CD4-positive, alpha-beta T cell treated with Interleukin-15 for 1 hour (primary cell): ENCODE measurements at regions not wholly inside any gene's neighbourhood (a gene's known extent, or its start where the extent isn't known, plus 50 kb on each side); places are given as distances from the start of the nearest gene placed in this dataset.
"Not testable (repeated sequence)": the region's sequence is repeated elsewhere in the genome, so short reads cannot be mapped to it uniquely, and the experiment has no call there.

ENCODE experiments used
- DNase-seq: peaks from one replicate; pipeline ENCODE4 v3.0.0-alpha.2; 2020

GRCh38 chr5:50501491-50502228 lies 60.6 kb upstream of the EMB start:
- no peak for DNase-seq

- not testable (repeated sequence) for DNase-seq
Observed at GRCh38 chr5:50513028-50513457, 72.0 kb upstream of the EMB start.

DNA sequence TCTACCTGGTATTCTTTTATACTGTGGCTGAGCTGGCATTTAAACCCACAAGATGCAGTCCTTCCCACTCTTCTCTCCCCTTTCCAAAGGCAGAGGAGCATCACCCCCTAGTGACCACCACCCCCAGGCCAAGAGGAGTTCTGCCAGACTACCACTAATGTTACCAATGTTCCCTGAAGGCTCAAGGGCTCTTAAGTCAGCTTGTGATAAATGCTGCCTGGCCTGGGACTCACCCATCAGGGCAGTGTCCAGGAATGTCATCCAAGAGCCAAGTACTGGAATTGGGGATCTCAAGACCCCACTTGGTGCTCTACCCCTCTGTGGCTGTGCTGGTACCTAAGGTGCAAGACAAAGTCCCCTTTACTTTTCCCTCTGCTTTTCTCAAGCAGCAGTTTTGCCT lies 80.0 kb upstream of the EMB start:
- DNase-seq = not testable (repeated sequence)

- DNase-seq = not testable (repeated sequence)
Observed at GRCh38 chr5:50527514-50528060, 86.5 kb upstream of the EMB start.

DNA sequence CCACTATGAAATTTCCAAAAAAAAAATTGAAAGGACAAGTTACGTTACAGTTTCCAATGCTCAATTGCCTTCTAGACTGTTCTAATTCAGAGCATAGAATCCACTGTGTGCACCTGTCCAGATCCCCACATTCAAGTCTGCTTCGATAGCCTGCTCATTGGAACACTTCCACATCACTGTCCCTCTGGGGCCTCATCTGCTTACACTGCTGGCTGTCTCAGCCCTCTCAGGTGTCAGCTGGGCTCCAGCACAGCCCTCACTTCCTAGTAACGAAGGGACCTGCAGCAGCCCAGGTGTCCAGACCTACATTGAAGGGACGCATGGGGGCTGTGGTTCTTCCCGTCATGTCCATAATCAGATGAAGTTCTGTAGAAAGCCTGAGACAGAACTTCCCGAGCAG lies 94.3 kb upstream of the EMB start:
- no peak for DNase-seq

GRCh38 chr5:50537534-50537933 lies 96.4 kb upstream of the EMB start:
- DNase-seq = not testable (repeated sequence)

DNA sequence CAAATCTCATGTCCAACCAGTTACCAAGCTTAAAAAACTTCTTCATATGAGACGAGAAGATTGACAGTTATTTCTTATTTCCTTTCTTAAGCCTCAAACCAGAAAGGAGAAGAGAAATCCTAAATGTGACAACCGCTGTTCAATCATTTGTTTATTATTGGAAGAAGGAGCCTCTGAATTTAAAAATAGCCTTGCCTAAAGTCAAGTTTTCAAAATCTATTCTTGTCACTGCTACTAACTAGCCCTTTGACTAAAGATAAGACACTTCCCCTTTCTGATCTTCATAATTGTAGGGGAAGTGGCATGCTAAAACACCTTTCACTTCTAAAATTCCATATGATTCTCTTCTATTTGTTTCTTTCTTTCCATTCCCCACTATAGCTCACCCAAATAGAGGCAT lies 106.2 kb upstream of the EMB start:
- DNase-seq = no peak

DNA sequence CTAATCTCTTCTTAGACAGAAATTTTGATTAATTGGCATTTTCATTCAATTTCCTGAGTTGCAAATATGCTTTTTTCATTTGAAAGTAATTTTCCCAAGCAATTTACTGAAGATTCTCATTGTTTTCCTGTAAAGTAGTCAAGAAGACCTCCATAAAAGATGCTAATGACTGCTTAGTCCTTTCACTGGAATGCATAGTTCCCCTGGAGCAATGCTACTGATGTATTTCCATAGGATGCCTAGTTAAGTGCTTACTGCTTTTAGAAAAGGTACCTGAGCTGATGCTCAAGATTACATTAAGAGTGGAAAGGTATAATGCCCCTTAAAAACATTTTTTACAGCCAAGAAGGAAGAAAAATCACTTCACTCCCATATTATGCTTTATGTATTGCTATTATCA lies 109.2 kb upstream of the EMB start:
- no peak for DNase-seq

GRCh38 chr5:50550993-50551392 lies 109.9 kb upstream of the EMB start:
- DNase-seq = no peak

GRCh38 chr5:50553560-50553984 lies 112.5 kb upstream of the EMB start:
- no peak for DNase-seq

DNA sequence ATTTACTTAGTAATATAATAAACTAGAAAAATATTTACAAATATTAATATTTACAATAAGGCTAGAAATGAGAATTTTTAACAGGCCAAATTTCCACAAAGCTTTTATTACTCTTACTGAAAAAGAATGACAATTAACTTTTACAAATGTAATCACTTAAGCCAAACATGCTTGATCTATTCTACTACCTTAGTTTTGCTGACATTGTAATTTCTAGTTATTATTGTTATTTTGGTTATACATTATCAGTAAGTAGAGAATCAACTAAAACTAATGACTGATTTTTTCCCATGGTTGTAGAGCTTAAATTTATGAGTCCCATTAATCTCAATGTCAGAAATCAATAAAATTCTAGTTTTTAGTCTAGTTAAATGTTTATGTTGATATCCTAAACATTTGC lies 107.8 kb upstream of the PARP8 start:
- DNase-seq = not testable (repeated sequence)

GRCh38 chr5:50559955-50560354 lies 106.5 kb upstream of the PARP8 start:
- no peak for DNase-seq

GRCh38 chr5:50562694-50563093 lies 103.7 kb upstream of the PARP8 start:
- DNase-seq = no peak

- DNase-seq = peak; percentile 21
Observed at GRCh38 chr5:50564079-50564478, 102.4 kb upstream of the PARP8 start.

DNA sequence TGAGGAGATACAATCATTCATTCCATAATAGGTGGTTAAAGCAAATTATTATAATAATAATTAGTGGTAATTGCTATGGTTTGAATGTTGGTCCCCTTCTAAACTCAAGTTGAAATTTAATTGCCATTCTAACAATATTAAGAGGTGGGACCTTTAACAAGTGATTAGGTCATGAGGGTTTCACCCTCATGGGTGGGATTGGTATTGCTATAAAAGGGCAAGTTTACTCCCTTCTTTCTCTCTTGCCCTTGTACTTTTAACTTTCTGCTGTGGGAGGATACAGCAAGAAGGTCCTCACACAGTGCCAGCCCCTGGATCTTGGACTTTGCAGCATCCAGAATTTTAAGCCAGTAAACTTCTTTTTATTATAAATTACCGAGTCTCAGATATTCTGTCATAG lies 101.9 kb upstream of the PARP8 start:
- no peak for DNase-seq

DNA sequence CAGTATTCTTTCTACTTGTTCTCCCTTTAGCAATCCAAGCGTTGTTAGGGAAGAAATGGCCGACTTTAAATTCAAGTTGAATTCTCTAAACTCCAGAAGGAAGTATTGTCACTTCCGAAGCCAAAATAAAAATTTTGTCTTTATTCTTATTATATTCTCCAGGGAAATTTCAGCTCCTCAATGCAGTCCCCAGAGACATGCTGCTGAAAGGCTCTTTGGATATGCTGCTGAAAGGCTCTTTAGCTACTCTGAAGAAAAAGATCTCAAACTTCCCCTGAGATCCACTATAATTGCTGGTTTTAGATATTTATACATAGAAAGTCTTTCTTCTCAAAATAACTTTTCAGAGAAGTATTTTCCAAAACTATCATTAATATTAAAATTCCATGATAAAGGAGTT lies 92.3 kb upstream of the PARP8 start:
- no peak for DNase-seq

DNA sequence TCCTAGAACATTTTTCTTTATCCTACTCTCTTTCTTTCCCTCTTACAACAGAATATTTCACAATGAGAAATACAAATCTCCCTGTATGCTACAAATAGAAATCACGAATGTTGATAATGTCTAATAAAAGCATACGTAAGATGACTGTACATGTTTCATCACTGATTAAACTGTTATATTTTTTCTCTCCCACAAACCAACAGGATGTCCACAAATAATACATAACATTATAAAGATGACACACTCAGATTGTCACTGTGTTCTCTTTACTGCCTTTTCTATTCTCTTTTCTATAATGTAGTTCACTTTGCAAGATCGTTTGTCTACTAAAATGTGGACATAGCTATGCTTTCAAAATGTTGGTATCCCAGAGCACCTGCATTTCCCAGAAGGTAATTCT lies 90.7 kb upstream of the PARP8 start:
- DNase-seq = no peak

DNA sequence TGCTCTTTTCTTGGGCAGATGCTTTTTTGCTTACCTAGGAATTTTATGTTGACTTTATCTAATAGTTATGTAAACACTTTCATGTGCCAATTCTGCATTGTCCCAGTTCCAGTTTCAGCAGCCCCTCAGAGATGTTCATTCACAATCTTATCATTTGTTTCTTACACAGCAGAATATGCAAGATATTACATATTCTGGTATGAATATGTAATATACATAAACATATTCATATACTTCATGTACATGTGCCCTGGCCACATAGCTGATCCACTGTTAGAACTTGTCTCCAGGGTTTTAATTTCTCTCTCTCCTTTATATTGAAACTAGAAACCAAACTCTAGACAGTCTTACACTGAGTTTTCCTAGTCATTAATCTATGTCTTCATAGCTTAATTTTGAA lies 90.2 kb upstream of the PARP8 start:
- DNase-seq = no peak

GRCh38 chr5:50576686-50577256 lies 89.7 kb upstream of the PARP8 start:
- DNase-seq = no peak

DNA sequence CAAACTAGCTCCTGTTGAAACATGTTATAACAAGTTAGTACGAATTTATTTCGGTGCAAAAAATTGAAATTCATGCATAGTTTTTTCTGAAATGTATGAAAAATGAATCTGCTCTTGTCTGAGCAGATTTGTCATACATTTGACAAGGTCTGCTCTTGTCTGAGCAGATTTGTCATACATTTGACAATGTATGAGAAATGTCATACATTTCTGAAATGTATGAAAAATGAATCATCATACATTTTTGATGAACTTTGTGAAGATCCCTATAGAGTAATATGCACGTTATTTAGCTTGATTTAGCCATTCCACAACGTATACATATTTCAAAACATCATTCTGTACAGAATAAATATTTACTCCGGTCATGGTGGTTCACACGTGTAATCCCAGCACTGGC lies 85.9 kb upstream of the PARP8 start:
- DNase-seq = no peak

GRCh38 chr5:50581845-50582244 lies 84.6 kb upstream of the PARP8 start:
- DNase-seq = not testable (repeated sequence)

DNA sequence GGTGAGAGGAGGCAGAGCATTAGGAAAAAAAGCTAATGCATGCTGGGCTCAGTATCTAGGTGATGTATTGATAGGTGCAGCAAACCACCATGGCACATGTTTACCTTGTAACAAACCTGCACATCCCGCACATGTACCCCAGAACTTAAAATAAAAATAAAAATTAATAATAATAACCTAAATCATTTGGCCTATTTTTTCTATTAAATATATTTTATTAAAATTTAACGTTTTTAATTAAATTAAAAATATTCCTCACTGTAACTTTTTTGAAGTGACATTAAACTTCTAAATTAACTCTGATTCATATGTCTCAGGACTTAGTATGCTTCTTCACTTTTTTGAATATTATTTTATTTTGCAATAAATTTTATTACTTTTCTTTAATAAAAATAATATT lies 83.7 kb upstream of the PARP8 start:
- no peak for DNase-seq

DNA sequence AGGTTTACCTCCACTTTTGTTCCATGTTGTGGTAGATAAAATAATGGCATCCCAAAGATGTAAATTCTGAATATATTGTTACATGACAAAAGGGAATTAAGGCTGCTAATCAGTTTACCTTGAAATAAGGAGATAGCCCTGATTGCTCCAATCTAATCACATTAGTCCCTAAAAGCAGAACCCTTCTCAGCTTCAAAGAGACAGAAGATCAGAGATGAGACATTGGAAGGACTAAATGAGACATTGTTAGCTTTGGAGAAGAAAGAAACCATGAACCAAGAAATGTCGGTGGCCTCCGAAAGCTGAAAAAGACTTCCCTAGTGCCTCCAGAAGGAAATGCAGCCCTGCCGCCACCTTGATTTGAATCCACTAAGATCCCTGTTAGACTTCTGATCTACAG lies 82.8 kb upstream of the PARP8 start:
- no peak for DNase-seq

DNA sequence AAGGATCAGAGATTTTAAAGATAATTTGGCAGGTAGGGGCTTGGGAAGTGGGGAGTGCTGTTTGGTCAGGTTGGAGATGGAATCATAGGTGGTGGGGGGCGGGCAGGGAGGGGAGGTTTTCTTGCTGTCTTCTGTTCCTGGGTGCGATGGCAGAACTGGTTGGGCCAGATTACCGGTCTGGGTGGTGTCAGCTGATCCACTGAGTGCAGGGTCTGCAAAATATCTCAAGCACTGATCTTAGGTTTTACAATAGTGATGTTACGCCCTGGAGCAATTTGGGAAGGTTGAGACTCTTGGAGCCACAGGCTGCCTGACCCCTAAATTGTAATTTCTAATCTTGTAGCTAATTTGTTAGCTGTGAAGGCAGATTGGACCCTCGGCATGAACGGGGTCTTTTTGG lies 78.0 kb upstream of the PARP8 start:
- DNase-seq = not testable (repeated sequence)
